Calu3 (cell line): ENCODE measurements at regions not wholly inside any gene's neighbourhood (a gene's known extent, or its start where the extent isn't known, plus 50 kb on each side); places are given as distances from the start of the nearest gene placed in this dataset.

Experiments
- BruUV-seq: library from RNA; stranded (reverse); fragments of 400-500 nt; replicated peaks from 2 replicates; lab custom pipeline; 2021; lab: Mats Ljungman, UMichigan
- CTCF ChIA-PET: fragments of 300-600 bp; sonication (Branson Sonifier 250); formaldehyde crosslinking; loops from one replicate; lab custom pipeline; 2022; ENCODE audit warnings: antibody characterized with exemption; lab: Charles Lee
- DNase-seq: peaks from one replicate; pipeline ENCODE4 v3.0.0; 2022
- H3K27ac Mint-ChIP-seq: one replicate; pipeline ENCODE4 v1.8.0; 2022; ENCODE audit warnings: mixed read lengths; ENCODE audit not compliant: unreplicated experiment
- H3K27me3 Mint-ChIP-seq: one replicate; pipeline ENCODE4 v1.8.0; 2022; ENCODE audit warnings: mixed read lengths; ENCODE audit not compliant: unreplicated experiment
- H3K36me3 Mint-ChIP-seq: one replicate; pipeline ENCODE4 v1.8.0; 2022; ENCODE audit warnings: mild to moderate bottlenecking, moderate library complexity, mixed read lengths; ENCODE audit not compliant: insufficient read depth, unreplicated experiment
- H3K4me1 Mint-ChIP-seq: one replicate; pipeline ENCODE4 v1.8.0; 2022; ENCODE audit warnings: mild to moderate bottlenecking, low read depth, mixed read lengths; ENCODE audit not compliant: unreplicated experiment
- H3K4me3 Mint-ChIP-seq: one replicate; pipeline ENCODE4 v1.8.0; 2022; ENCODE audit warnings: mild to moderate bottlenecking, low read depth, moderate library complexity, mixed read lengths; ENCODE audit not compliant: unreplicated experiment
- H3K9me3 Mint-ChIP-seq: one replicate; pipeline ENCODE4 v1.8.0; 2022; ENCODE audit warnings: low read depth, mixed read lengths; ENCODE audit not compliant: unreplicated experiment
- CTCF ChIP-seq: fragments of 200-600 bp; IDR thresholded peaks from one replicate; pipeline ENCODE4 v1.8.0; 2022; ENCODE audit warnings: antibody characterized with exemption; ENCODE audit not compliant: unreplicated experiment
- intact Hi-C: fragments of 100-400 bp; cut with micrococcal nuclease; formaldehyde crosslinking; loops from one replicate; pipeline ENCODE4 v1.10.0; 2022; ENCODE audit not compliant: unreplicated experiment

GRCh38 chr5:86795659-86796058 lies 177.9 kb downstream of the COX7C start:
- no peaks in the 10 kb centered on the region for H3K36me3 Mint-ChIP-seq
- no TSS peak for BruUV-seq
- H3K4me3 Mint-ChIP-seq: no peak overlapping the region
- CTCF ChIA-PET: no interaction called here
- peaks cover 15% of the 10 kb centered on the region for H3K4me1 Mint-ChIP-seq
- intact Hi-C loops: no loop called here
- no peaks in the 10 kb centered on the region for H3K27me3 Mint-ChIP-seq
- TF ChIP-seq CTCF: no peak
- H3K27ac Mint-ChIP-seq: no peak overlapping the region
- peaks cover 6% of the 10 kb centered on the region for H3K9me3 Mint-ChIP-seq
- DNase-seq: no peak

DNA sequence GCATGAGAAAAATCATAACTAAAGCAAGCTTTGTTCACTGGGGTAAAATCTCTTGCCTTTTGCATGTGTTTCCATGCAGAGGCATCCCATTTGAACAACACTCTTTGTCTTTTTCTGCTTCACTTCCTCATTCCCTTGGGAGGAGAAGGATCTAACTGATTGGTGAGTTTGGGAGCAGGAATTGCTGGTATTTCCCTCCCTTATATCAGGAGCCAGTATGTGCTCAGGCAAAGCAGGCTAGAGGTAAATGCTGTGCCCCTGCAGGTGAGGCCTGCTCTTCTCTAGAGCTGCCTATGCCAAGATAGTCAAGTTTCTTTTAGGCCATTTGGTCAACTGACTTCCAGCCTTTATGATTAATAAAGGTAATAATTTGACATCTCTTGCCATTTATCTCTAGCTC lies 179.9 kb downstream of the COX7C start:
- Mint-ChIP-seq H3K4me3 (no peak overlapping the region), H3K36me3 (no peaks in the 10 kb centered on the region), H3K27me3 (no peaks in the 10 kb centered on the region), H3K4me1 (peaks cover 15% of the 10 kb centered on the region), H3K9me3 (peaks cover 6% of the 10 kb centered on the region), H3K27ac (no peak overlapping the region)
- BruUV-seq: no TSS peak
- TF ChIP-seq CTCF: no peak
- intact Hi-C loops: no loop called here
- CTCF ChIA-PET: interaction anchor here (0.6 kb wide), 1 partner anchor 18 kb away, joined by 5 read pairs; no protein-coding TSS in a partner anchor
- DNase-seq: peak; percentile 18

GRCh38 chr5:86806206-86806605 lies 188.5 kb downstream of the COX7C start:
- no TSS peak for BruUV-seq
- intact Hi-C loops: no loop called here
- H3K27ac Mint-ChIP-seq: no peak overlapping the region
- no peaks in the 10 kb centered on the region for H3K4me1 Mint-ChIP-seq
- peaks cover 6% of the 10 kb centered on the region for H3K9me3 Mint-ChIP-seq
- H3K27me3 Mint-ChIP-seq: no peaks in the 10 kb centered on the region
- H3K36me3 Mint-ChIP-seq: no peaks in the 10 kb centered on the region
- CTCF ChIA-PET: no interaction called here
- DNase-seq: no peak
- H3K4me3 Mint-ChIP-seq: no peak overlapping the region
- TF ChIP-seq CTCF: no peak

- no peak for DNase-seq
- Mint-ChIP-seq H3K27me3 (no peaks in the 10 kb centered on the region), H3K4me1 (no peaks in the 10 kb centered on the region), H3K4me3 (no peak overlapping the region), H3K9me3 (peaks cover 6% of the 10 kb centered on the region), H3K27ac (no peak overlapping the region), H3K36me3 (no peaks in the 10 kb centered on the region)
- no TSS peak for BruUV-seq
- intact Hi-C loops: no loop called here
- CTCF ChIA-PET: no interaction called here
- TF ChIP-seq CTCF: no peak
These were observed 189.6 kb downstream of the COX7C start for GRCh38 chr5:86807046-86808031.
